DMS79 treated with DMSO at 0.1 percent for 48 hours (cell line): ENCODE measurements at regions not wholly inside any gene's neighbourhood (a gene's known extent, or its start where the extent isn't known, plus 50 kb on each side); places are given as distances from the start of the nearest gene placed in this dataset.

Experiments
- DNase-seq: peaks from one replicate; lab custom pipeline; 2025; lab: John Stamatoyannopoulos, UW

DNA sequence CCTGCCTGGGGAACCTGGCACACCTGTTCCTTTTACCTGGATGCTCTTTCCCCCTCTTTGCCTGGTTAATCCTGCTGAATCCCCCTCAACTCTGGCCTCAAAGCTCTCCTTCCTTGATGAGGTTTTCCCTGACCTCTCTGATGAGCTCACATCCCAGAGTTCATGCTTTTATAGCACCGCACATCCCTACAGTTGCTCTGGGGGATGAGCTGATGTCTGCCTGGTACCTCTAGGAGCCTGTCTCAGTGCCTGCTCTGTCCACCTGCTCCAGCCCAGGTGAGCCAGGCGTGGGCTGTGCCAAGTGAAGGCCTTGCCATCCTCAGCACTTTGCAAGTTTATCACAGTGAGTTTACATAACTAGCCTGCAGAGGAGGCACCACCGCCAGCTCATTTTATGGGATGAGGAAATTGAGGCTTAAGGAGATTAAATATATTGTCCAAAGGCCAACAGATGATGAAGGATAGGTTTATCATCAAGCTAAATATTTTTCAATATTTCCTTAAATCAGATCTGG, 58.6 kb upstream of the TMPRSS2 start:
- DNase-seq, result no peak

DNA sequence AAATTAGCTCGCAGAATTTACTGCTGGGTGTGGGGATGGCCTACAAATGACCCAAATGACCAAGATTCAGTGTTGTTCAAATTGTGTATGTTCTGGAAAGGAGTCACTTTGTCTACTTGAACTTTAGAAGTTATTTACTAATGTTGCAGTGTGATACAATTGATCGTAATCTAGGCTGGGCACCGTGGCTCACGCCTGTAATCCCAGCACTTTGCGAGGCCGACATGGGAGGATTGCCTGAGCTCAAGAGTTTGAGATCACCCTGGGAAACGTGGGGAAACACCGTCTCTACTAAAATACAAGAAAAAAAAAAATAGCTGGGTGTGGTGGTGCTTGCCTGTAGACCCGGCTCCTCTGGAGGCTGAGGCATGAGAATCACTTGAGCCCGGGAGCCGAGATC, 57.6 kb upstream of the TMPRSS2 start:
- DNase-seq, result no peak

DNA sequence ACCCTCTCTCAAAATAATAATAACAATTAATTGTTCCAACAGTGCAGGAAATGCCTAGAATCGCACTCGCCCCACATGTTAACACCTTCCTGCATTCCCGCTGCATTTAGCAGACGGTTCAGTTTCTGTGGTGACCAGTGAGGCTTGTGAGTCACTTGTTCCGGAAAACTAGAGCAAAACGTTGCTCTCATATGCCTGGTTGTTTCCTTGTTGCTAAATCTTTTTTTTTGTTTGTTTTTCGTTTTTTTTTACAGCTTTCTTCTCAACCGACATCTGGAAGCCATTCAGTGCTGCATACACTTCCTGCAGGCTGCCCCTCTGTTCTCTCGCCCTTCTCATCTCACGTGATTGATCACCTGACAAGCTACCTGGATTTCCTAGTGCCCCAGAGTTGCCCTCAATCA, 56.9 kb upstream of the TMPRSS2 start:
- no peak for DNase-seq

DNA sequence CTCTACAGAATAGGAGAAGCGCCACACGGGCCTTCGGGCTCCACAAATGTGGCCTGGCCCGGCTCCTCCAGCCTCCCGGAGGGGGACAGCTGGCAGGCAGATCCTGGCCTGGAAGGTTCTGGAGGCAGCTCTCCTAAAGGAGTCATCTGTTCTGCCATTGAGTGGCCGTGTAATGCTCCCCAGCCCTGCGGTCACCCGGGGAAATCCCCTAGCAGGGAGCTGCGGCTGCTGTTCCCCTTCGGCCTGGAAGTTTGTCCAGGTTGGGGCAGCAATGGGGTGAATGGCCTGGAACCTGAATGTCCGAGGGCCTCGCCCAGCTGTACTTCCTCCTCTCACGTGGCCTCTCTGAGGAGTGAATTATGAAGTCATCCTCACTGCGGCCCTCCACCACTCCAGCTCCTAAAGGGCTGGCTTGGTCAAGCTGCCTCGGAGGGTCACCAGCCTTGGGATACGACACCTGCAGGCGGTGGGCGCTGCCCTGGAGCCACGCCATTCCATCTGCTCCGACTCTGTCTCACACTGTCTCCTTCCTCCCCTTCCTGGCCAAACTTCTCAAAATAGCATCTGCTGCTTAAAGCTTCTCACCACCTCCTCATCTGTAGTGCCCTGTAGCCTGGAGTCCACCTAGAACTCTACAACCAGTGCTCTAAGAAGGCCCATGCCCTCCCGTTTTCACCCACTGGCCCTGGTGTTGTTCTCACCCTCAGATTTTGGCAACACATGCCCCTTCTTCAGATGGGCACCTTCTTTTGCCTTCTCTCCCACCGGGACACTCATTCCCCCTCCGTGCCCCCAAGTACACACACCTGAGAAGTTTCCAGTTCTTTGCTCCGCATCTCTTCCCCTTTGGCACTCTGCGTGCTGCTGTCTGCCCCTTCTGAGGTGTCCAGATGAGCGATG, 54.4 kb upstream of the TMPRSS2 start:
- no peak for DNase-seq

DNA sequence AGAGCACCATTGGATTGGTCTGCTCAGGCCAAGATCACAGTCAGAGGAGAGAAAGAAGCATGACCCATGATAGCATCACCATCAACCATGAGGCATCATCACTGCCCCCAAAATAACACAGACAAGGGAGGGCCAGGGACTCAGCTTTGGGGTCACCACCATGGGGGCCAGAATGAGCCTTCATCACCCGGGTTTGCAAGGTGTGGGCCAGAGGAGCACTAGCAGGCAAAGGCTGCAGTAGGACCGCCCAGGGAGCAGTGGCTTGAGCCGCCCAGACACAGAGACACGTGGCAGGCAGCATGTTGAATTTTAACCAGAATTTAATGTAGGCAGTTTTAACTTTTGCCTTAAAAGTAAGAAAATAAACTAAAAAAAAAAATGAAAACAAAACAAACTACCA, 53.7 kb upstream of the TMPRSS2 start:
- DNase-seq, result no peak

DNA sequence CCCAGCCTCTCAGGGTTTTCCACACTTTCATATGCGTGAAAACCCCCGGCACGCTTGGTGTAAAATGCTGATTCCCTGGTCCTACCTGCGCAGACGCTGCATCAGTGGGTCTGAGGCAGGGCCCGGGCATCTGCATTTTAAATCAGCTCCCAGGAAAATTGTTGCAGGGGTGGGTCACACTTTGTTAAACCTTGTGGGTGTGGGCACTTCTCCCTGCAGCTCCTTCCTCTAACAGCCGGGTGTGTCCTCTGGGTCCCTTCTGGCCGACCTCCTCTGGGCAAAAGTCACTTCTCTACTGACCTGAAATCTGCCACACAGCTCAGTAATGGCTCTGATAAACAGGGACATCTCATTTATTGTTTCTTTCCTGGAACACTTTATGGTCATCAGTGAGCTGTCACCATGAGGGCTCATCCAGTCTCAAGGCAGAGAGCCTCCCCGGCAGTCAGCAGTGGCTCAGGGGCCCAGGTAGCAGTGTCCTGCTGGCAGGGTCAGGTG, 52.8 kb upstream of the TMPRSS2 start:
- DNase-seq, result no peak

DNA sequence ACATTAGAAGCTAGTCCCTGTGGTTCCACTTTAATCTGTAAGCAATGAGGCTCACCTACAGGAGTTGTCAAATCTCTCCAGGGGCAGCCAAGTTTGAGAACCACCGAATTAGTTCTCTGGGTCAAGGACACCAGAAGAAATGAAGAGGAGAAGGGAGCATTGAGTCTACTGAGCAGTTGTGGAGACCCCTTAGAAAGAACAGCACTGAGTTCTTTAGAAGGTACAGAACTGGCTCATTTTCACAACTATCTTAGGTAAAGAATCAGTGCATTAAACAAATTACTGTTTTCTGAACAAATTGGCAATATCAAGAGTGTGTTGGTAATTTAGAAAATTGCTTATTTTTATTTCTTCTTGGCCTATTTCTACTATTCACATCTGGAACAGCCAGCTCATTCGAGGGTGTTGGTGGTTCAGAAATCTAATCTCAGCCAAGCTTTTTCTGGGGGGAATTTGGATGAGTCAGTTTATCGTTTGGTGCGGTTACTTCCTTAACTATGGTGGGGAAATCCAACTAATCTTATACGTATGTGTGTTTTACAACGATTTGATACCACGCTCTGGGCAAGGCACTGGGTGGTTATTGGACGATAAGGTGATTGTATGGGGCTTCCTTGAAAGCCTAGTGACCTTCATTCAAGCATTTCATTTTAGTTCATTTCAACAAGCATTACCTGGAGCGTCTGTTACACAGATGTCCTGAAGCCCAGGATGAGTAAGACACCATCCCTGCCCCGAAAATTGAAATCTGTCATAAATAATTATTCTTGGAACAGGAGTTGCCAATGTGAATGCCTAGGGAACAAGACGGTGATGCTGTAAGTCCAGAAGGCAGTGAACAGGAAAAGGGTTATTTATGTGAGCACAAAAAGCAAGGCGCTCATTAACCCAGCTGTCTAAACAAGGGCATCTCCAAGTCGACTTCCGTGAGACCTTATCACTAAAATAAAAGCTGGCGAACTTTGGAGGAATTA, 52.0 kb upstream of the TMPRSS2 start:
- no peak for DNase-seq

DNA sequence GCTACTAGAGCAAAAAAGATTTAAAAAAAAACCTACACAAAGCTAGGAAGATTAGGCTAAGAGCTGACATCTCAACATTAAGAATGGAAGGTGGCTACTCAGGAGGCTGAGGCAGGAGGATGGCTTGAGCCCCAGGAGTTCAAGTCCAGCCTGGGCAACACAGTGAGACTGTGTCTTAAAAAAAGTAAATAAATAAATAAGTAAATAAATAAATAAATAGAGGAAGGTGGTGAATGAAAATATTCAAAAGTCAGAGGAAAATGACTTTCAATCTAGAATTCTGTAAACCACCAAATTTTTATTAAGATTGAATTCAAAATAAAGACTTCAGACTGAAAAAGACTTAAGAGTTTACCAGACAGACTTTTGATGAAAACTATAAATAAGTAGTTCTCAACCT, 50.9 kb upstream of the TMPRSS2 start:
- DNase-seq, result no peak

DNA sequence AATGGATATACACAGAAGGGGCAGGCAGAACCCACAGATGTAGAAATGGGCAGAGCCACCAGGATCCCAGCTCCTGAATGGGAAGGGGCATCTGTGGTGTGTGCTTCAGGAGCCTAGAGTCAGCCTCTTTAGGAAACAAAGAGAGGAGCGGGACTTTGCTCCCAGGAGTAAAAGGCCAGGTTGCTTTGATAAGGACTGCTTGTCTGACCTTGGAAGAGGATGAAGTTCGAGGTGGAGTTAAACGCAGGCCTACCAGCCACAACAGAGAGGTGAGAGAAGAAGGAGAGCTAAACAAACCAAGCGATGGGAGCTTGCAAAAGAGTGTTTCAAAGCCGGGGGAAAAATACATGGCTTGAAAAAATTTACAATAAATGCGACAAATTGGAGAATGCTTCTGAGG, 49.9 kb upstream of the TMPRSS2 start:
- DNase-seq, result no peak
